A673 (cell line): ENCODE measurements at regions not wholly inside any gene's neighbourhood (a gene's known extent, or its start where the extent isn't known, plus 50 kb on each side); places are given as distances from the start of the nearest gene placed in this dataset.

Experiments
- BruUV-seq: library from RNA; stranded (reverse); fragments of 400-500 nt; replicated peaks from 2 replicates; lab custom pipeline; 2021; lab: Mats Ljungman, UMichigan
- CTCF ChIA-PET: fragments of 300-600 bp; sonication (Branson Sonifier 250); formaldehyde crosslinking; loops from one replicate; lab custom pipeline; 2022; ENCODE audit warnings: antibody characterized with exemption; lab: Charles Lee
- POLR2A ChIA-PET: fragments of 300-600 bp; sonication (Branson Sonifier 250); formaldehyde crosslinking; loops from one replicate; lab custom pipeline; 2022; ENCODE audit warnings: antibody characterized with exemption; ENCODE audit not compliant: low non-redundant PET; lab: Charles Lee
- DNase-seq: peaks from one replicate; pipeline ENCODE4 v3.0.0-alpha.2; 2015; ENCODE audit warnings: low spot score
- H3K27ac ChIP-seq: fragments of 200-600 bp; sonication (generic); 2 replicates; pipeline ENCODE4 v1.5.1; 2016; ENCODE audit warnings: mixed run types, low read depth, mild to moderate bottlenecking, mixed read lengths, antibody characterized with exemption, low read length; ENCODE audit not compliant: poor library complexity, severe bottlenecking
- H3K27me3 ChIP-seq: fragments of 200-600 bp; sonication (generic); replicated peaks from 2 replicates; pipeline ENCODE4 v1.6.1; 2017; ENCODE audit warnings: mixed run types, low read depth, mild to moderate bottlenecking, mixed read lengths, antibody characterized with exemption, low read length; ENCODE audit not compliant: insufficient read depth, poor library complexity
- H3K36me3 ChIP-seq: fragments of 200-600 bp; sonication (generic); 2 replicates; pipeline ENCODE4 v1.6.1; 2016; ENCODE audit warnings: mixed run types, mild to moderate bottlenecking, mixed read lengths, antibody characterized with exemption, low read length; ENCODE audit not compliant: insufficient read depth, poor library complexity, severe bottlenecking
- H3K4me1 ChIP-seq: fragments of 200-600 bp; sonication (generic); 2 replicates; pipeline ENCODE4 v1.6.1; 2017; ENCODE audit warnings: mixed run types, mild to moderate bottlenecking, mixed read lengths, antibody characterized with exemption, low read length; ENCODE audit not compliant: insufficient read depth, poor library complexity, severe bottlenecking
- H3K4me3 ChIP-seq: fragments of 200-600 bp; sonication (generic); 2 replicates; pipeline ENCODE4 v1.5.1; 2016; ENCODE audit warnings: low read depth, mixed run types, mild to moderate bottlenecking, mixed read lengths, low read length; ENCODE audit not compliant: poor library complexity, severe bottlenecking
- H3K9me3 ChIP-seq: fragments of 200-600 bp; sonication (generic); 2 replicates; pipeline ENCODE4 v1.6.1; 2016; ENCODE audit warnings: mixed run types, low read depth, mild to moderate bottlenecking, mixed read lengths, antibody characterized with exemption, low read length; ENCODE audit not compliant: poor library complexity, severe bottlenecking
- CTCF ChIP-seq: fragments of 300-800, 200-600 bp; sonication (generic); conservative IDR thresholded peaks from 2 replicates; pipeline ENCODE4 v1.5.1; 2017; ENCODE audit warnings: low read depth, mild to moderate bottlenecking, antibody characterized with exemption, low read length, moderate library complexity, mixed read lengths
- EZH2 ChIP-seq: fragments of 200-600 bp; sonication (generic); IDR thresholded peaks from 2 replicates; pipeline ENCODE4 v1.6.1; 2017; ENCODE audit warnings: borderline replicate concordance, low read depth, mild to moderate bottlenecking, mixed read lengths, antibody characterized with exemption, low read length; ENCODE audit not compliant: poor library complexity, severe bottlenecking
- intact Hi-C: fragments of 100-400 bp; cut with micrococcal nuclease; formaldehyde crosslinking; loops from one replicate; pipeline ENCODE4 v1.10.0; 2022; ENCODE audit not compliant: unreplicated experiment

- CTCF ChIA-PET, result no interaction called here
- H3K27me3 ChIP-seq, result no peaks in the 10 kb centered on the region
- no peak for DNase-seq
- H3K9me3 ChIP-seq, result no peaks in the 10 kb centered on the region
- no peak overlapping the region for H3K4me3 ChIP-seq
- POLR2A ChIA-PET, result no interaction called here
- no TSS peak for BruUV-seq
- no peak for TF ChIP-seq CTCF
- no peak for TF ChIP-seq EZH2
- H3K36me3 ChIP-seq, result no peaks in the 10 kb centered on the region
- no peaks in the 10 kb centered on the region for H3K4me1 ChIP-seq
- H3K27ac ChIP-seq, result no peak overlapping the region
- intact Hi-C loops, result no loop called here
These were observed 120.7 kb upstream of the DAZL start for GRCh38 chr3:16725972-16726371.

GRCh38 chr3:16728770-16729745 lies 123.8 kb upstream of the DAZL start:
- Histone ChIP-seq H3K27me3 (no peaks in the 10 kb centered on the region), H3K9me3 (no peaks in the 10 kb centered on the region), H3K4me1 (no peaks in the 10 kb centered on the region), H3K36me3 (no peaks in the 10 kb centered on the region), H3K4me3 (no peak overlapping the region), H3K27ac (no peak overlapping the region)
- no peak for DNase-seq
- no peak for TF ChIP-seq CTCF
- intact Hi-C loops, result no loop called here
- POLR2A ChIA-PET, result no interaction called here
- no TSS peak for BruUV-seq
- CTCF ChIA-PET, result no interaction called here

- TF ChIP-seq CTCF (no peak), EZH2 (no peak)
- H3K36me3 ChIP-seq, result no peaks in the 10 kb centered on the region
- no TSS peak for BruUV-seq
- H3K27ac ChIP-seq, result no peak overlapping the region
- H3K4me3 ChIP-seq, result no peak overlapping the region
- ChIA-PET POLR2A (no interaction called here), CTCF (no interaction called here)
- H3K9me3 ChIP-seq, result no peaks in the 10 kb centered on the region
- DNase-seq, result no peak
- no peaks in the 10 kb centered on the region for H3K4me1 ChIP-seq
- intact Hi-C loops, result no loop called here
- H3K27me3 ChIP-seq, result no peaks in the 10 kb centered on the region
These were observed 133.2 kb upstream of the DAZL start for GRCh38 chr3:16738451-16738850.
